Gastroesophageal sphincter (tissue), 4 donors: ENCODE measurements at regions not wholly inside any gene's neighbourhood (a gene's known extent, or its start where the extent isn't known, plus 50 kb on each side); places are given as distances from the start of the nearest gene placed in this dataset.

ENCODE experiments used
- ATAC-seq: fragments of 150-250 bp; one replicate; pipeline ENCODE4 v1.9.1; 2016; ENCODE audit warnings: mild to moderate bottlenecking, moderate library complexity
- H3K27ac ChIP-seq, 4 donors: fragments of 200-600 bp; sonication (generic) in 3 of 4; 1 replicate in 3 of 4; 2 replicates in 1 of 4; pipeline ENCODE4 v1.5.1; 2016 to 2019
- H3K27me3 ChIP-seq: fragments of 200-600 bp; sonication (generic); one replicate; pipeline ENCODE4 v1.5.1; 2019
- H3K36me3 ChIP-seq, 2 donors: fragments of 200-600 bp; sonication (generic); one replicate each; pipeline ENCODE4 v1.5.1; 2019; ENCODE audit warnings: control low read depth in 1 of 2
- H3K4me1 ChIP-seq, 3 donors: fragments of 200-600 bp; sonication (generic); 1 replicate in 2 of 3; 2 replicates in 1 of 3; pipeline ENCODE4 v1.5.1; 2016 to 2019; ENCODE audit warnings: control low read depth in 2 of 3
- H3K4me3 ChIP-seq, 2 donors: fragments of 200-600 bp; sonication (generic); one replicate each; pipeline ENCODE4 v1.5.1; 2019; ENCODE audit warnings: mild to moderate bottlenecking in 1 of 2, moderate library complexity in 1 of 2
- H3K9me3 ChIP-seq, 3 donors: fragments of 200-600 bp; sonication (generic); one replicate each; pipeline ENCODE4 v1.5.1; 2017 to 2019; ENCODE audit warnings: control low read depth in 2 of 3
- EP300 ChIP-seq: sonication (generic); formaldehyde crosslinking; IDR thresholded peaks from one replicate; pipeline ENCODE4 v1.6.1; 2017; ENCODE audit warnings: antibody characterized with exemption, mild to moderate bottlenecking
- POLR2A ChIP-seq, 2 donors: fragments of 450-650 bp; IDR thresholded peaks; one replicate each; pipeline ENCODE4 v1.6.1; 2017; ENCODE audit warnings: antibody characterized with exemption in 2 of 2, mild to moderate bottlenecking in 2 of 2, moderate library complexity in 1 of 2
- POLR2AphosphoS5 ChIP-seq: sonication (generic); formaldehyde crosslinking; IDR thresholded peaks from one replicate; pipeline ENCODE4 v1.6.1; 2017; ENCODE audit warnings: antibody characterized with exemption
- WGBS, 2 donors: methylation state at CpG; one replicate each; pipeline ENCODE4 v1.1.5; 2018; ENCODE audit warnings: low coverage in 1 of 2; 5-methylcytosine and 5-hydroxymethylcytosine counted together
- TF ChIP-seq, protein P1 (sequence below), 4 experiments: fragments of 200-600 bp in 2 of 4; fragments of 450-650 bp in 2 of 4; sonication (generic) in 1 of 4; IDR thresholded peaks; one replicate each; pipeline ENCODE4 v1.5.1; 2017 to 2019; ENCODE audit warnings: antibody characterized with exemption in 4 of 4, mild to moderate bottlenecking in 2 of 4, moderate library complexity in 2 of 4

DNA sequence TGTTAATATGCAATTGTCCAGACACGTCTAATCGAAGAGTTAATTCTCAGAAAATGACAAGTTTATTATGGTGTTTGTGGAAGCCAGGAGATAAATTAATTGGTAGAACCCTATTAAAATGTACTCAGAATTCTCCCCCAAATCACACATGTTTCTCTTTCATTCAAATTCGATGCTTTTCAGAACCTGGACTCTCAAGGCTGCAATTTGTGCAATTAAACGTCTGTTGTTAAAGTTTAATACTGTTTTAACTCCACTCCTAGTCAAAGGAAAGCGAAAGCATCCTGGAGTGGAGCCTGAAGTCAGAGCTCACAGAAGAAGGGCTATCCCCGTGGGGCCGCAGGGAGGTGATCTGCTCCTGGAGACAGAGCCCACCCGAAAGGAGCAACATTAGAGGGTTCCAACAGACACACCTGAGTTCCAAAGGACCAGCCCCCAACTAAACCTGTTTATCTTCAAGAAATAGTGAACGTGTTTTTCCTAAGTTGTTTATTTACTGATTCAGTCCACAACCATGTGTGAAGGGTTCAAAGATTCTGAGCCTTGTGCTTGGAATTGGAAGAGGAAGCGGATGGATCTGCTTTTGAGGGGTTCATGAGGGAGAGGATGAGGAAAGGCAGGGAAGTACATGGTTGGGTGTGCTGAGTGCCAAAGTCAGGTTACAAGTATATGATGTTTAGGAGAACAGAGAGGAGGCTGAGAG, 68.0 kb upstream of the AKT3 start:
- 10 to 19% methylated on average over 8 of the region's 10 CpGs for WGBS, 2 donors
- Histone ChIP-seq H3K27me3 (peaks cover 42% of the 10 kb centered on the region), H3K4me3 (peak overlapping the region; percentile 20 to 57), H3K27ac (peak overlapping the region in 3 of 4 donors; percentile 9 to 38 (median 9)), H3K9me3 (no peaks in the 10 kb centered on the region), H3K4me1 (peaks cover 3 to 23% (median 7%) of the 10 kb centered on the region in 3 donors), H3K36me3 (no peaks in the 10 kb centered on the region)
- ATAC-seq: no peak
- TF ChIP-seq EP300 (no peak), POLR2A (IDR thresholded peaks at IDR 0.05) (no peak), POLR2AphosphoS5 (no peak)
- TF ChIP-seq, protein P1, sequence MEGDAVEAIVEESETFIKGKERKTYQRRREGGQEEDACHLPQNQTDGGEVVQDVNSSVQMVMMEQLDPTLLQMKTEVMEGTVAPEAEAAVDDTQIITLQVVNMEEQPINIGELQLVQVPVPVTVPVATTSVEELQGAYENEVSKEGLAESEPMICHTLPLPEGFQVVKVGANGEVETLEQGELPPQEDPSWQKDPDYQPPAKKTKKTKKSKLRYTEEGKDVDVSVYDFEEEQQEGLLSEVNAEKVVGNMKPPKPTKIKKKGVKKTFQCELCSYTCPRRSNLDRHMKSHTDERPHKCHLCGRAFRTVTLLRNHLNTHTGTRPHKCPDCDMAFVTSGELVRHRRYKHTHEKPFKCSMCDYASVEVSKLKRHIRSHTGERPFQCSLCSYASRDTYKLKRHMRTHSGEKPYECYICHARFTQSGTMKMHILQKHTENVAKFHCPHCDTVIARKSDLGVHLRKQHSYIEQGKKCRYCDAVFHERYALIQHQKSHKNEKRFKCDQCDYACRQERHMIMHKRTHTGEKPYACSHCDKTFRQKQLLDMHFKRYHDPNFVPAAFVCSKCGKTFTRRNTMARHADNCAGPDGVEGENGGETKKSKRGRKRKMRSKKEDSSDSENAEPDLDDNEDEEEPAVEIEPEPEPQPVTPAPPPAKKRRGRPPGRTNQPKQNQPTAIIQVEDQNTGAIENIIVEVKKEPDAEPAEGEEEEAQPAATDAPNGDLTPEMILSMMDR (IDR thresholded peaks at IDR 0.05): no peak

DNA sequence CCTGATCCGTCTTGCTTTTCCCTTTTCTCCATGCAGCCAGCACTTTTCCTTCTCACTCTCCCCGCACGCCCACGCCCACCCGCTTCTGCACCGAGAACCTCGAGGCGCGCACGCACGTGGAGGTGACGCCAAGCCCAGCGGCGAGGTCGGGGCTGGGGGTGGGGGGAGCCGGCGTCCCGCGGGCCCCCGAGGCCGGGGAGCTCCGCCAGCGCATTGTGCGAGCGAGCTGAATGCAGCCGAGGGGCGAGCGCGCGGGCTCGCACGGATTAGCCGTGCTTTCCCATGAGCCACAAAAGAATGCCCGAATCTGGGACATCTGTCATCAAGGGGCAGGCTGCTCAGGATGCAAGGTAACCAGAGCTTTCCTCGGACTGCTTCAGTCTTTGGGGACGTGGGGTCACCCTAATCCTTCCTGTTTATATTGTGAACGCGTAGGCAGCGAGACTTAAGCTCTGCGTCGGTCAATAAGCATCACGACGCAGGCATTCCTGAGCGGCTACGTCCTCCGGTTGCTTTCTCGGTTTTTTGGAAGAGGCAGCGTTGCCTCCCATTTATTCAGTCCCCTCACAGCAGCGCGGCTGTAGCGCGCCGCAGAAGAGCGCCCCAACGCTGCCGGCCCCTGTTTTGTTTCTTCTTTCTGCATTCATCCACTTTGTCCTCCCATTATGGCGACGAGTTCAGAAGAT, 67.3 kb upstream of the AKT3 start:
- Histone ChIP-seq H3K27me3 (peaks cover 48% of the 10 kb centered on the region), H3K9me3 (no peaks in the 10 kb centered on the region), H3K36me3 (no peaks in the 10 kb centered on the region), H3K4me1 (peaks cover 3 to 23% (median 7%) of the 10 kb centered on the region in 3 donors), H3K27ac (peak overlapping the region in 2 of 4 donors; percentile 9 to 38), H3K4me3 (peak overlapping the region; percentile 20 to 57)
- TF ChIP-seq, protein P1 (IDR thresholded peaks at IDR 0.05): peak in 1 of 4 experiments; percentile 40
- TF ChIP-seq EP300 (no peak), POLR2AphosphoS5 (peak; percentile 70)
- ATAC-seq: peak; percentile 80
- WGBS, 2 donors: 1 to 5% methylated on average over 11 to 14 of the region's 58 CpGs

DNA sequence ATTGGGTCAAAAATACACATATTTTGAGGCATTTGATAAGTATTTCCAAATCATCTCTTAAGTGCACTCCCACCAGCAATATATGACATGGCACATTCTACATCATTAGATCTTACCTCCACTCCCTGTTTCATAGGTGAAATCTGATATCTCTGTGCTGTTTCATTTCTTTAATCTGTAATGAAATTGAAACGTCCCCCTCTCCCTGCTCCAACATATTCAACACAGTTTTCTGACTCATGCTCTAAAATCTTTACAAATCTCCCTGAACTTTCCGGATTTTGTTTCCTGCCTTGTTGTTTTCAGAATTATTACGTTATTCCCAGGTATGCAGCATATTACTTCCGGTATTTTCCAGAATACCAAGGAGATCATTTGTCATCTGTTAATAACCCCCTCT, 66.1 kb upstream of the AKT3 start:
- Histone ChIP-seq H3K27ac (no peak overlapping the region), H3K4me1 (peaks cover 3 to 23% (median 7%) of the 10 kb centered on the region in 3 donors), H3K36me3 (no peaks in the 10 kb centered on the region), H3K27me3 (peaks cover 48% of the 10 kb centered on the region), H3K9me3 (no peaks in the 10 kb centered on the region), H3K4me3 (no peak overlapping the region)
- no peak for ATAC-seq
- WGBS, 2 donors: 41 to 49% methylated on average over 3 to 4 of the region's 4 CpGs
- TF ChIP-seq POLR2AphosphoS5 (no peak), POLR2A (IDR thresholded peaks at IDR 0.05) (no peak), EP300 (no peak)
- TF ChIP-seq, protein P1 (IDR thresholded peaks at IDR 0.05): no peak

DNA sequence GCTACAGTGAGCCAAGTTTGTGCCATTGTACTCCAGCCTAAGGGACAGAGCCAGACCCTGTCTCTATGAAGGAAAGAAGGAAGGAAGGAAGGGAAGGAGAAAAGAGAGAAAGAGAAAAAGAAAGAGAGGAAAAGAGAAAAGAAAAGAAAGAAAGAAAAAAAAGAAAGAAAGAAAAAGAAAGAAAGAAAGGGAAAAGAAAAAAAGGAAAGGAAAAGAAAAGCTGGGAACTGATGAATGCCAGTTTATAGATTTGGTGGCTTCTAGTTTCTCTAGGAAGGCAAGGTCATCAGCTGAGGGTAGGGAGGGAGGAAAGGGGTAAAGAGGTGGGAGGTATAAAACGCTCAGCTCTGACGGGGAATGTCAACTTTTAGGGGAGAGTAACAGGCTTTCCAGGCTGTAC, 62.3 kb upstream of the AKT3 start:
- WGBS, 2 donors: 74 to 95% methylated on average over 2 of the region's 2 CpGs
- H3K9me3 ChIP-seq: no peaks in the 10 kb centered on the region
- no peak for ATAC-seq
- H3K4me3 ChIP-seq: no peak overlapping the region
- H3K27me3 ChIP-seq: peaks cover 57% of the 10 kb centered on the region
- peaks cover 3 to 13% (median 7%) of the 10 kb centered on the region in 3 donors for H3K4me1 ChIP-seq
- no peaks in the 10 kb centered on the region for H3K36me3 ChIP-seq
- no peak overlapping the region for H3K27ac ChIP-seq
- no peak for TF ChIP-seq EP300
- TF ChIP-seq POLR2A (IDR thresholded peaks at IDR 0.05): no peak
- TF ChIP-seq, protein P1 (IDR thresholded peaks at IDR 0.05): no peak
- TF ChIP-seq POLR2AphosphoS5: no peak
